Spinal cord (tissue), 9 donors: ENCODE measurements at regions not wholly inside any gene's neighbourhood (a gene's known extent, or its start where the extent isn't known, plus 50 kb on each side); places are given as distances from the start of the nearest gene placed in this dataset.

Experiments used
- DNase-seq, 6 donors: peaks; one replicate each; pipeline versions ENCODE4 v3.0.0 to v3.0.0-alpha.2; 2013 to 2015; ENCODE audit warnings: low spot score in 6 of 6, low read depth in 4 of 6
- H3K27ac ChIP-seq: one replicate; pipeline ENCODE4 v1.5.1; 2013; ENCODE audit warnings: low read depth, low read length, control low read depth
- H3K27me3 ChIP-seq: one replicate; pipeline ENCODE4 v1.6.1; 2013; ENCODE audit warnings: low read length; ENCODE audit not compliant: control insufficient read depth, insufficient read depth
- H3K36me3 ChIP-seq: one replicate; pipeline ENCODE4 v1.6.1; 2013; ENCODE audit warnings: low read length; ENCODE audit not compliant: control insufficient read depth, insufficient read depth
- H3K4me1 ChIP-seq: one replicate; pipeline ENCODE4 v1.6.1; 2013; ENCODE audit warnings: low read length; ENCODE audit not compliant: control insufficient read depth, insufficient read depth
- H3K4me3 ChIP-seq: one replicate; pipeline ENCODE4 v1.5.1; 2013; ENCODE audit warnings: low read depth, low read length, control low read depth
- H3K9me3 ChIP-seq: one replicate; pipeline ENCODE4 v1.6.1; 2013; ENCODE audit warnings: low read length; ENCODE audit not compliant: control insufficient read depth, insufficient read depth
- WGBS: methylation state at CpG from one replicate; pipeline ENCODE4 v1.1.5; 2013; ENCODE audit warnings: missing lambda C conversion rate; ENCODE audit not compliant: insufficient coverage; 5-methylcytosine and 5-hydroxymethylcytosine counted together
- donor health status: healthy.

DNA sequence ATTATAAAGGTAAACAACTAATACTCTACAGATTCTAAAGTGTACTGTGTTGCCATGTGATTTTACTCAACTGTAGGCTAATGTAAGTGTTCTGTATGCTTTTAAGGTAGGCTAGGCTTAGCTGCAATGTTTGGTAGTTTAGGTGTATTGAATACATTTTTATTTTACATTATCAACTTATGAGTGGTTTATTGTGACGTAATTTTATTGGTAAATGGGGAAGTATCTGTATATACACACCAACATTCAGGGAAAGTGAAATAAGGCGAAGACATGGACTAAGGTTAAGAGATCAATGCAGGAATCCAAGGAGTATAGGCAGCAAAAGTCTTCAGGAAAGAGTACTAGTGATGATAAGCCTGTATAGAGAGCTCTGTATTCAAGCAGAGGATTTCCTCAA lies 365.8 kb upstream of the MGAT4C start:
- H3K4me3 ChIP-seq = no peak overlapping the region
- no CpG with 5 or more reads among the region's 2 CpGs for WGBS
- peaks cover 13% of the 10 kb centered on the region for H3K9me3 ChIP-seq
- no peak for DNase-seq
- H3K27ac ChIP-seq = no peak overlapping the region
- no peaks in the 10 kb centered on the region for H3K27me3 ChIP-seq
- no peaks in the 10 kb centered on the region for H3K36me3 ChIP-seq
- no peaks in the 10 kb centered on the region for H3K4me1 ChIP-seq

DNA sequence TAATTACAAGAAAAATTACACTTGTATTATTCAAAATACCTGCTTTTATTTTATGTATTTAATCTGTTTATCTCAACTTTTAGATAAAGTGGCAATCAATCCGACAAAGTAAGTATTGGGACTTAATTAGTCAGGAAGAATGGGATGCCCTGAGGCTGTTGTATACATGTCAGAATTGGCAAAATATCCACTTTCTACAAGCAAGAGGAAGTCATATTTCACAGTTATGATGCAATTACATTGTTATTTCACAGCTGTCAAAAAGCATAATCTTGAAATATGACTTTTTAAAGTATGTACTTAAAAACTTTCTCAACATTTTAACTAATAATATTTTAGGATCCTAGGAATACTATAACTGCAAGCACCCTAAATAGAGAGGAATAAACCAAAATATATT lies 357.1 kb upstream of the MGAT4C start:
- H3K27ac ChIP-seq = no peak overlapping the region
- DNase-seq = no peak
- no CpG with 5 or more reads among the region's 1 CpG for WGBS
- H3K4me3 ChIP-seq = no peak overlapping the region
- H3K4me1 ChIP-seq = no peaks in the 10 kb centered on the region
- H3K9me3 ChIP-seq = no peaks in the 10 kb centered on the region
- H3K27me3 ChIP-seq = no peaks in the 10 kb centered on the region
- no peaks in the 10 kb centered on the region for H3K36me3 ChIP-seq

DNA sequence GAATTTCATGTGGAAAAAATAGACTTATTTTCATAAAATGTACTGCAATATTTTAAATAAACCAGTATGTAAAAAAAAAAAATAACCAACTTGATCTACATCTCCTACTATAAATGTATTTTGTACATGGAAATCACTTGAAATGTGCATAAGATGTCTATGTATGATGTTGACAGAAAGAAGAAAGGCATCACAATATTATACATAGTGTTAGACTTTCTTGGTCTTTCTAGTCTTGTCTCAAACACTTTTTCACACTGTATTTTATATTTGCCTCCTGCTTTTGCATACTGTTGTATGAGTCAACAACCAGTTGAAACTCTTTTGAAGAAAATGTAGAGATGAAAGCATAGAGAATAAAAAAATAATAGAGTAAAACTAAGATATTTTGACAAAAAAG lies 352.4 kb upstream of the MGAT4C start:
- Histone ChIP-seq H3K27me3 (no peaks in the 10 kb centered on the region), H3K9me3 (no peaks in the 10 kb centered on the region), H3K27ac (no peak overlapping the region), H3K36me3 (no peaks in the 10 kb centered on the region), H3K4me3 (no peak overlapping the region), H3K4me1 (no peaks in the 10 kb centered on the region)
- DNase-seq = peak in 1 of 6 donors; percentile 8

DNA sequence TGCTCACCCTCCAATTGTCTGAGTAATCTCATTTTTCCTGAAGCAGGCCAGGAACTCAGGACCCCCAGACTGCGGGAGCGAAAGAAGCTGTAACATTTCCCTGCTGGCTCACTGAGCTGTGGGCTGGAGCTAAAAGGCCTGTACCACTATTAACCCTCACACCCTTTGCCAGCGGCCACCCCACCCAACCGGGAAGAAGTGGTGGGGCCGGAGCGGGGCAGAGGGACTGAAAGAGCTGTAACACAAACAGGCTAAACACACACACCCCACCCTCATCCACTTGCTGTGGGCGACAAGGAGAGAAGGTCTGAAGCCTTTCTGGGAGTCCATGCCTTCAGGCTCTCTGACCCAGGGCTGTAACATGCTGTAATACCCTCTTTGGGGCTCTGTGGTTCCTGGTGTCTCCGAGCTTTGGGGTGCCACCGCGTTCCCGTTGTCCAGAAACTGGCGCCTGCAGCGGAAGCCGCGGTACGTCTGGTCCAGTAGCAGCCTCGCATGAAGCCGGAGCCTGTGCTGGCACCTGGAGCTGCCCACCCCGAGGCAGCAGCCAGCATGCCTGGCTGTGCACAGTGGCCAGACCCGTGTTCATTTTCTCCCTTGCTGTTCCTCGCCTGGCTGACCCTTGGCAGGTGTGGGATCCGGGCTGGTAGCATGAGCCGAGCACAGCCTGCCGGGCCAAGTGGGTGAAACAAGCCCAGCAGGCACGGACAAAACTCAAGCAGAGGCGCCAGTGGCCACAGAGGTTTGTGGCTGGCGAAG lies 345.5 kb upstream of the MGAT4C start:
- Histone ChIP-seq H3K27me3 (no peaks in the 10 kb centered on the region), H3K9me3 (no peaks in the 10 kb centered on the region), H3K27ac (no peak overlapping the region), H3K4me1 (no peaks in the 10 kb centered on the region), H3K4me3 (no peak overlapping the region), H3K36me3 (peaks cover 9% of the 10 kb centered on the region)
- DNase-seq = no peak
- WGBS = 96% methylated on average over 23 of the region's 27 CpGs

DNA sequence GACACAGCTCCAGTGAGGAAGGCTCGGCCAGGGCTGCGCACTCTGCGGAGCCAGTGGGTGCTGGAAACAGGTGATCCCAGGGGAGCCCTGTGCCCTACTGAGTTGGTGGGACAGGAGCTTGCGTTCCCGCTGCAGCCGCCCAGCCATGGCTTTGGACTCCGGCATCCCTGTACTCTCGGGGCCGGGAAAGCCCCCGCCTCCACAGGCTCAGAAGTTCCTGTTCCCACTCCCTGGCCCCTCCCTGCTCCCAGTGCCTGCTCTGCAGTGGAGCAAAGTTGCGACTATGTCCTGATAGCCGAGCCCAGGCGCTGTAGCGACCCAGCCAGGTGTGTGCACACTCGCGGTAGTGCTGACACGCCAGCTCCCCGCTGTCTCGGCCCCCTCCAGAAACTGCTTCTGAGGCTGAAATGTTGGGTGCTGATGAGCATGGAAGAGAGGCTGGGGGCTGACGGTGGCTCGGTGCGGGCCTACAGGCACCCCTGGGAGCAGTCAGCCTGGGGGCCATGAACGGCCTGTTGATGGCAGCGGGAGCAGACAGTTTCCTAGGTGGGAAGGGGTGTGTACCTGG lies 344.6 kb upstream of the MGAT4C start:
- Histone ChIP-seq H3K4me3 (no peak overlapping the region), H3K9me3 (no peaks in the 10 kb centered on the region), H3K27me3 (no peaks in the 10 kb centered on the region), H3K27ac (no peak overlapping the region), H3K4me1 (no peaks in the 10 kb centered on the region), H3K36me3 (peaks cover 9% of the 10 kb centered on the region)
- no peak for DNase-seq
- 97% methylated on average over 24 of the region's 24 CpGs for WGBS

DNA sequence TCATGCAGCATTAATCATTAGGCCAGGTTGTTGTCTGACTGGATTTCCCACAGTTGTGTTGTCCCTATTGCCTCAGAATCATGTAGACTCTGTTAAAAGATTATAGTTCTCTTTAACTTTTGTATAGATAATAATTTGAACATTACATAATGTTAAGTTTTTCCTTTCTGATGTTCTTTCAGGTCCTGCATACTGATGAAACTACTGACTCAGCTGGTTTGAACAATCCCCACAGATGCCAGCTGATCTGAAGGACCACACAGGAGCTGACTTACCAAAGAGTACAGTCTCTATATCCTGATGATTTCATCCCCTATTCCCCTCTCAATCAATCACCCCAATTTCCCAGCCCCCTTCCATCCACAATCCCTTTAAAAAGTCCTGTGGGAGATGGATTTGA lies 341.2 kb upstream of the MGAT4C start:
- Histone ChIP-seq H3K4me3 (no peak overlapping the region), H3K9me3 (no peaks in the 10 kb centered on the region), H3K36me3 (peaks cover 9% of the 10 kb centered on the region), H3K27ac (no peak overlapping the region), H3K27me3 (no peaks in the 10 kb centered on the region), H3K4me1 (no peaks in the 10 kb centered on the region)
- no peak for DNase-seq

DNA sequence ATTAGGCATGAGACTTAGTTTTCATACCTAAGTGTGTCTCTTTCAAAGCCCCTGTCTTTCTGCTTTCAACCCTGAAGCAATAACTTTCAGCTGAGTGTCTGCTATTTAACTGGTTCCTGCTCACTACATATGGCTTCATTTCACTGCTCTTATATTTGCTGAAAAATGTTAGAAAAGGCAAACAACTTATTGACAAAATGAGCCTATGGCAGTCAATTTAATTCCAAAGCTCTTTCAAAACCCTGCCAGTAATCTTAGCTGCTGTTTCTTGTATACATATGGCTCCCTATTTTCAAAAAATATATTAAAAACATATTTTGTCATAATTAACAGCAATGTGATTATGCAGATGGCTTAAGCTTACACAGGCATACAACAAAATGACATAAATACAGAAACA lies 334.1 kb upstream of the MGAT4C start:
- H3K4me1 ChIP-seq = no peaks in the 10 kb centered on the region
- H3K36me3 ChIP-seq = no peaks in the 10 kb centered on the region
- H3K4me3 ChIP-seq = no peak overlapping the region
- DNase-seq = peak in 2 of 6 donors; percentile 51 to 64
- H3K9me3 ChIP-seq = no peaks in the 10 kb centered on the region
- H3K27ac ChIP-seq = no peak overlapping the region
- no peaks in the 10 kb centered on the region for H3K27me3 ChIP-seq

DNA sequence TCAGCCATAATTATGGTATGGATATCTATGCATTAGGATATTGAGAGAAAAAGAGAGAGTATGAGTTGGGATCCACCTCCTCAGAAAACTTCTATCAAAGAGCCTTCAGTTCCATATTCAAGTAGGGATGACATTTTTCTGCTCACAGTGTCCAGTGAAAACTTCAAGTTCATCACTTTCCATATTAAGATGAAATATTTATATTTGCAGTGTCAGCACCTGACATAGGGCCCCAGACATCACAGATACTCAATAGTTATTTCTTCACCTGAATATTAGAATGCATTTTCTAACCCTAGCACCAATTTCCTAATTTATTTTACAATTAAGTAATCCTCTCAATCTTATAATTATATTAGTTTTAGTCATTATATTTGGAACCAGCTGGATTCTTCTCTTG lies 318.0 kb upstream of the MGAT4C start:
- no peaks in the 10 kb centered on the region for H3K4me1 ChIP-seq
- H3K27ac ChIP-seq = no peak overlapping the region
- no peak overlapping the region for H3K4me3 ChIP-seq
- no peaks in the 10 kb centered on the region for H3K9me3 ChIP-seq
- H3K36me3 ChIP-seq = no peaks in the 10 kb centered on the region
- no peak for DNase-seq
- no peaks in the 10 kb centered on the region for H3K27me3 ChIP-seq

DNA sequence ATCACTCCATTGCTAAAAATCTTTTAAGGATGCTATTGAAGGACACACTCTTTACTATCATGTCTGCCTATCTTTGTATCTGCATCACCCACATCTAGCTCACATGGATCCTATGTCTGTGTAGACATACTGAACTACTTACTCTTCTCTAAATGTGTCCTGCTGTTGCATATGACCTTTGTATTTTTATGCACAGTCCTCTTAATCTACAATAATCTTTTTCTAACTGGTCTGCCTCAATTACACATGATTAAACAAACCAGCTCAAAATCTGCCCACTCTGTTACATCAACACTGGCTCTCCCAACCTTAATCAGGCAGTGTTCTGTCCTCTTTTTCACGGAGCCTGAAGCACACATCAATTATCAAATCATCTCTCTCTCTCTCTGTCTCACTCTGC lies 316.3 kb upstream of the MGAT4C start:
- Histone ChIP-seq H3K4me3 (no peak overlapping the region), H3K9me3 (peaks cover 2% of the 10 kb centered on the region), H3K27me3 (no peaks in the 10 kb centered on the region), H3K27ac (no peak overlapping the region), H3K4me1 (no peaks in the 10 kb centered on the region), H3K36me3 (no peaks in the 10 kb centered on the region)
- 0% methylated on average over 1 of the region's 1 CpG for WGBS
- no peak for DNase-seq

DNA sequence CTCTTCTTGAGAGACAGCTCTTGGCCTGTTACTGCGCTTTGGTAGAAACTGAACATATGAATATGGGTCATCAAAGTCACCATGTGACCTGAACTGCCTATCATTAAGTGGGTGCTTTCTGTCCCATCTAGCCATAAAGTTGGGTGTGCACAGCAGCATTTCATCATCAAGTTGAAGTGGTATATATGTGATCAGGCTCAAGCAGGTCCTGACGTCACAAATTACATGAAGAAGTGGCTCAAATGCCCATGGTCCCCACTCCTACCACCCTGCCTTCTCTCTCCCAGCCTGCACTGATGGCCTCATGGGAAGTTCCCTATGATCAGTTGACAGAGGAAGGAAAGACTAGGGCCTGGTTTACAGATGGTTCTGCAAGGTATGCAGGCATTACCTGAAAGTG lies 308.8 kb upstream of the MGAT4C start:
- Histone ChIP-seq H3K4me3 (no peak overlapping the region), H3K36me3 (no peaks in the 10 kb centered on the region), H3K9me3 (peaks cover 2% of the 10 kb centered on the region), H3K27me3 (no peaks in the 10 kb centered on the region), H3K4me1 (no peaks in the 10 kb centered on the region), H3K27ac (no peak overlapping the region)
- DNase-seq = no peak
- WGBS = 33% methylated on average over 1 of the region's 2 CpGs
